HCT116 (cell line): ENCODE measurements at regions not wholly inside any gene's neighbourhood (a gene's known extent, or its start where the extent isn't known, plus 50 kb on each side); places are given as distances from the start of the nearest gene placed in this dataset.

Experiments
- ATAC-seq: fragments of 200-7000 bp; cut with Tn5 transposase; 2 replicates; pipeline ENCODE4 v1.9.1; 2020; ENCODE audit warnings: mild to moderate bottlenecking, moderate library complexity
- BruUV-seq: library from RNA; stranded (reverse); fragments of 400-500 nt; replicated peaks from 2 replicates; lab custom pipeline; 2021; lab: Mats Ljungman, UMichigan
- CTCF ChIA-PET: fragments of 300-600 bp; sonication (Branson Sonifier 250); formaldehyde crosslinking; loops from one replicate; lab custom pipeline; 2021; ENCODE audit warnings: antibody characterized with exemption; lab: Charles Lee
- POLR2A ChIA-PET: fragments of 300-600, 350-600 bp; sonication (Branson Sonifier 250); formaldehyde crosslinking; loops from one replicate; lab custom pipeline; 2021; ENCODE audit warnings: antibody characterized with exemption; lab: Charles Lee
- RAD21 ChIA-PET, 2 experiments: fragments of 300-600 bp; sonication (Branson Sonifier 250); formaldehyde crosslinking; loops; one replicate each; lab custom pipeline; 2023; ENCODE audit warnings: low total read pairs in 2 of 2; ENCODE audit not compliant: uncharacterized antibody in 2 of 2, unreplicated experiment in 2 of 2, low non-redundant PET in 1 of 2; lab: Charles Lee
- DNase-seq: peaks from one replicate; pipeline ENCODE4 v3.0.0-alpha.2; 2010; ENCODE audit warnings: low read depth, low spot score
- H2AFZ ChIP-seq: fragments of 200-600 bp; shearing (Covaris generic), sonication (generic); 2 replicates; pipeline ENCODE4 v1.6.1; 2017; ENCODE audit warnings: low read depth, mixed run types, mixed read lengths, antibody characterized with exemption, low read length; ENCODE audit not compliant: poor library complexity, severe bottlenecking
- H3K27ac ChIP-seq: 2 replicates; pipeline ENCODE4 v1.5.1; 2012; ENCODE audit warnings: low read depth, low read length
- H3K27me3 ChIP-seq: fragments of 200-600 bp; sonication (generic); 2 replicates; pipeline ENCODE4 v1.6.1; 2016; ENCODE audit warnings: mixed run types, low read length, mixed read lengths; ENCODE audit not compliant: insufficient read depth
- H3K36me3 ChIP-seq, 2 experiments: fragments of 200-500 bp in 1 of 2; fragments of 200-600 bp in 1 of 2; sonication (Bioruptor generic) in 1 of 2; sonication (generic) in 1 of 2; 2 replicates each; pipeline versions ENCODE4 v1.5.1 to v1.6.1; 2014 to 2016; ENCODE audit warnings: low read length in 2 of 2, inconsistent platforms in 1 of 2, mixed read lengths in 1 of 2, mixed run types in 1 of 2; ENCODE audit not compliant: insufficient read depth in 2 of 2, control insufficient read depth in 1 of 2
- H3K4me1 ChIP-seq, 2 experiments: fragments of 200-600 bp in 1 of 2; sonication (generic) in 1 of 2; 2 replicates each; pipeline versions ENCODE4 v1.5.1 to v1.6.1; 2012 to 2017; ENCODE audit warnings: low read length in 2 of 2, inconsistent platforms in 1 of 2, mild to moderate bottlenecking in 1 of 2, mixed read lengths in 1 of 2, mixed run types in 1 of 2, moderate library complexity in 1 of 2; ENCODE audit not compliant: insufficient read depth in 2 of 2, control insufficient read depth in 1 of 2
- H3K4me2 ChIP-seq: fragments of 200-600 bp; sonication (generic); 2 replicates; pipeline ENCODE4 v1.6.1; 2017; ENCODE audit warnings: mixed run types, low read length, mixed read lengths
- H3K4me3 ChIP-seq, 2 experiments: fragments of 200-600 bp in 1 of 2; sonication (generic) in 1 of 2; replicated peaks in 1 of 2; 2 replicates each; pipeline ENCODE4 v1.5.1; 2011 to 2016; ENCODE audit warnings: low read length in 2 of 2, control low read depth in 1 of 2, low read depth in 1 of 2, mild to moderate bottlenecking in 1 of 2, mixed read lengths in 1 of 2, mixed run types in 1 of 2
- H3K79me2 ChIP-seq: fragments of 200-600 bp; sonication (generic); 2 replicates; pipeline ENCODE4 v1.6.1; 2017; ENCODE audit warnings: mild to moderate bottlenecking, mixed run types, low read length, moderate library complexity, mixed read lengths; ENCODE audit not compliant: insufficient read depth
- H3K9ac ChIP-seq: fragments of 200-600 bp; sonication (generic); 2 replicates; pipeline ENCODE4 v1.6.1; 2016; ENCODE audit warnings: low read length, mixed read lengths
- H3K9me2 ChIP-seq: fragments of 200-600 bp; sonication (generic), shearing (Covaris generic); 2 replicates; pipeline ENCODE4 v1.6.1; 2017; ENCODE audit warnings: mixed run types, mild to moderate bottlenecking, moderate library complexity; ENCODE audit not compliant: insufficient read depth
- H3K9me3 ChIP-seq, 2 experiments: fragments of 200-500 bp in 1 of 2; fragments of 200-600 bp in 1 of 2; sonication (Bioruptor generic) in 1 of 2; sonication (generic) in 1 of 2; 2 replicates each; pipeline ENCODE4 v1.6.1; 2014 to 2017; ENCODE audit warnings: low read length in 2 of 2, mixed read lengths in 2 of 2, inconsistent platforms in 1 of 2, low read depth in 1 of 2, mild to moderate bottlenecking in 1 of 2, mixed run types in 1 of 2, moderate library complexity in 1 of 2; ENCODE audit not compliant: control insufficient read depth in 1 of 2, insufficient read depth in 1 of 2
- H4K20me1 ChIP-seq: fragments of 200-600 bp; sonication (generic), shearing (Covaris generic); 2 replicates; pipeline ENCODE4 v1.6.1; 2017; ENCODE audit warnings: mixed run types, mild to moderate bottlenecking, moderate library complexity; ENCODE audit not compliant: insufficient read depth
- CBX3 ChIP-seq: IDR thresholded peaks from 2 replicates; pipeline ENCODE4 v1.6.1; 2012; ENCODE audit warnings: low read depth
- CEBPB ChIP-seq: IDR thresholded peaks from 2 replicates; pipeline ENCODE4 v1.6.1; 2012; ENCODE audit warnings: low read depth
- EZH2phosphoT487 ChIP-seq: fragments of 200-600 bp; IDR thresholded peaks from 2 replicates; pipeline ENCODE4 v1.6.1; 2018; ENCODE audit warnings: antibody characterized with exemption, borderline replicate concordance
- SP1 ChIP-seq: IDR thresholded peaks from 2 replicates; pipeline ENCODE4 v1.6.1; 2012; ENCODE audit warnings: low read depth
- ZFX ChIP-seq: fragments of 450-650 bp; IDR thresholded peaks from 2 replicates; pipeline ENCODE4 v1.6.1; 2017
- ZNF274 ChIP-seq: fragments of 200-500 bp; sonication (Bioruptor generic); IDR thresholded peaks from 2 replicates; pipeline ENCODE4 v1.6.1; 2014; ENCODE audit warnings: mild to moderate bottlenecking, low read depth, low read length, inconsistent platforms
- intact Hi-C: fragments of 100-400 bp; cut with micrococcal nuclease; formaldehyde crosslinking; loops from 2 replicates; pipeline ENCODE4 v1.10.0; 2022
- TF ChIP-seq, protein P1 (sequence below): IDR thresholded peaks from 2 replicates; pipeline ENCODE4 v1.6.1; 2012
- TF ChIP-seq, protein P2 (sequence below): IDR thresholded peaks from 2 replicates; pipeline ENCODE4 v1.6.1; 2012; ENCODE audit warnings: low read depth

GRCh38 chr5:87081016-87081415 is 186.7 kb upstream of the RASA1 start:
- BruUV-seq, result no TSS peak
- Histone ChIP-seq H4K20me1 (no peaks in the 10 kb centered on the region), H3K9me2 (no peaks in the 10 kb centered on the region), H3K27me3 (no peaks in the 10 kb centered on the region), H3K4me2 (no peak overlapping the region), H2AFZ (no peak overlapping the region), H3K4me1 (no peaks in the 10 kb centered on the region), H3K9me3 (no peaks in the 10 kb centered on the region), H3K36me3 (no peaks in the 10 kb centered on the region), H3K4me3 (no peak overlapping the region), H3K27ac (no peak overlapping the region), H3K9ac (no peak overlapping the region), H3K79me2 (no peaks in the 10 kb centered on the region)
- ChIA-PET CTCF (no interaction called here), POLR2A (no interaction called here), RAD21 (no interaction called here)
- TF ChIP-seq CEBPB, result no peak
- no peak for TF ChIP-seq SP1
- TF ChIP-seq, protein P1, sequence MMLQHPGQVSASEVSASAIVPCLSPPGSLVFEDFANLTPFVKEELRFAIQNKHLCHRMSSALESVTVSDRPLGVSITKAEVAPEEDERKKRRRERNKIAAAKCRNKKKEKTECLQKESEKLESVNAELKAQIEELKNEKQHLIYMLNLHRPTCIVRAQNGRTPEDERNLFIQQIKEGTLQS, result no peak
- TF ChIP-seq ZNF274, result no peak
- TF ChIP-seq, protein P2, sequence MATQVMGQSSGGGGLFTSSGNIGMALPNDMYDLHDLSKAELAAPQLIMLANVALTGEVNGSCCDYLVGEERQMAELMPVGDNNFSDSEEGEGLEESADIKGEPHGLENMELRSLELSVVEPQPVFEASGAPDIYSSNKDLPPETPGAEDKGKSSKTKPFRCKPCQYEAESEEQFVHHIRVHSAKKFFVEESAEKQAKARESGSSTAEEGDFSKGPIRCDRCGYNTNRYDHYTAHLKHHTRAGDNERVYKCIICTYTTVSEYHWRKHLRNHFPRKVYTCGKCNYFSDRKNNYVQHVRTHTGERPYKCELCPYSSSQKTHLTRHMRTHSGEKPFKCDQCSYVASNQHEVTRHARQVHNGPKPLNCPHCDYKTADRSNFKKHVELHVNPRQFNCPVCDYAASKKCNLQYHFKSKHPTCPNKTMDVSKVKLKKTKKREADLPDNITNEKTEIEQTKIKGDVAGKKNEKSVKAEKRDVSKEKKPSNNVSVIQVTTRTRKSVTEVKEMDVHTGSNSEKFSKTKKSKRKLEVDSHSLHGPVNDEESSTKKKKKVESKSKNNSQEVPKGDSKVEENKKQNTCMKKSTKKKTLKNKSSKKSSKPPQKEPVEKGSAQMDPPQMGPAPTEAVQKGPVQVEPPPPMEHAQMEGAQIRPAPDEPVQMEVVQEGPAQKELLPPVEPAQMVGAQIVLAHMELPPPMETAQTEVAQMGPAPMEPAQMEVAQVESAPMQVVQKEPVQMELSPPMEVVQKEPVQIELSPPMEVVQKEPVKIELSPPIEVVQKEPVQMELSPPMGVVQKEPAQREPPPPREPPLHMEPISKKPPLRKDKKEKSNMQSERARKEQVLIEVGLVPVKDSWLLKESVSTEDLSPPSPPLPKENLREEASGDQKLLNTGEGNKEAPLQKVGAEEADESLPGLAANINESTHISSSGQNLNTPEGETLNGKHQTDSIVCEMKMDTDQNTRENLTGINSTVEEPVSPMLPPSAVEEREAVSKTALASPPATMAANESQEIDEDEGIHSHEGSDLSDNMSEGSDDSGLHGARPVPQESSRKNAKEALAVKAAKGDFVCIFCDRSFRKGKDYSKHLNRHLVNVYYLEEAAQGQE, result no peak
- TF ChIP-seq ZFX, result no peak
- TF ChIP-seq EZH2phosphoT487, result no peak
- no peak for TF ChIP-seq CBX3
- intact Hi-C loops, result no loop called here
- DNase-seq (no peak), ATAC-seq (no peak)
